ENCODE measurements at regions not wholly inside any gene's neighbourhood (a gene's known extent, or its start where the extent isn't known, plus 50 kb on each side); places are given as distances from the start of the nearest gene placed in this dataset.
"Not testable (repeated sequence)": the region's sequence is repeated elsewhere in the genome, so short reads cannot be mapped to it uniquely, and the experiment has no call there.

DNA sequence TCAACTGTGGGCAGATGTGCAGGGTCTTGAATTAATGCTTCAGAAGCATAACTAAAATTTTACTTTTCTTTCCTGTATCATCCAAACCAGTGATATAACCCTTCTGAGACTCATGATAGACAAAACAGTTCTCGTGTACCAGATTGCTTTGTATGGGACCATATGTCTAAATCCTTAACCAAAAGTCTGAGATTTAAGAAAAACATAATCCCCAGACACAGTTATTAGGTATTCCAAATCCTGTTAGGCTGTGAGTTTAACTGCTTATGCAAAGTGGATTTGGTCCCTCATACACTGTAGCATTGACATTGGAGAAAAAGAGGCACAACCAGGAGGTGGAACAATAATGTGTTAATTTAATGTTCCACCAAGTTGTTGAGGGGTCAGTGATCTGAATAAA lies 235.0 kb downstream of the PMAIP1 start:
- no peak for DNase-seq (ENCODE audit: low spot score)

DNA sequence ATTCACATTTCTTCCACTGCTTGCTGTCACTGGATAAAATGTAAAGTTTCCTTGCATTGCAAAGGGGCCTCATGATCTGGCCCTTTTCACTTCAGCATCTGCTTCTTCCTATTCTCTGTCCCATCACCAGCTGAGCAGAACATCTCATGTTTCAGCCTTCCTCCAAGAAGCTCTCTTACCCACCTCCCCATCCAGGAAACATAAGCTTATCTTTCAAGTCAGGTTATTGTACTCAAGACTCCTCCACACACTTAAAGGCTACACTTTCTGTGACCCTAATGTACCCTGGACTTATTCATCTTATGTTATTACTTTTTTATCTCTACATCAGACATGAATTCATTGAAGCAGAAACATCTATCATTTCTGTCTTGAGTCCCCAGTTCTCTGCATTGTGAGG lies 230.5 kb downstream of the PMAIP1 start:
- no peak for DNase-seq (ENCODE audit: low spot score)

DNA sequence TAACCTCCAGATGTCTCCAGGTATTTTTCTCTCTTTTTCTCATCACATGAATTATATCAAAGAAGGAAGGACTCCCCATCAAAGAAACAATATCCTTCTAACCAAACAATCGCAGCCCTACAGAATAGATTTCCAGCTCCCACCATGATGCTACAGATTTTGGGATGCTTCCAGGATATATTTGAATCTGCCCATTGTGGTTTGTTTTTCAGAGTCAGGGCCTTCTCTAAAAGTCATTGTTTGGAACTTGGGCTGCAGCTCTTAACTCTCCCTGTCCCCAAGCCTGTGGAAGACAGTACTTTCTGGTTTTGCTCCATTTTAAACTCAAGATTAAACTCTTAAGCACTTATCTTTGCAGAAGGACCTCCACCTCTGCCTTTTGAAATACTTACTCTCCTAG lies 223.2 kb downstream of the PMAIP1 start:
- no peak for DNase-seq (ENCODE audit: low spot score)

DNA sequence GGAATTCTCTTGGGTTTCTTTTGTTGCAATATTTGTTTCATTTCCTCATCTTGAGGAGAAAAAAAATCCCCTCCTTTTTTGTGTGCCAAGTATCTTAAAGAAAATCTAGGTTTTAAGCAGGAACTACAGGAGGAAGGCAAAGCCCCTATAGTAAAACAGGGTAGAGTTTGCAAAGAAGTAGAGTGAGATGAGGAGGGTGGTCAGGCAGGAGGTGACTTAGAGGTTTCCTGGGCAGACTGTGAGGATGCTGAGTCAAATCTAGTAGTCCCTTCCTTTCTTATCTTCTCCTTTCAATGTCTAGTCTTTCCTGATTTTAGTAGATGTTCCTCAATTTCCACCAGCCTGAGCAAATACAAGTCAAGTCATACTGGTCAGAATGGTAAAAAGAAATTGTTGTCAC lies 222.5 kb downstream of the PMAIP1 start:
- no peak for DNase-seq (ENCODE audit: low spot score)

DNA sequence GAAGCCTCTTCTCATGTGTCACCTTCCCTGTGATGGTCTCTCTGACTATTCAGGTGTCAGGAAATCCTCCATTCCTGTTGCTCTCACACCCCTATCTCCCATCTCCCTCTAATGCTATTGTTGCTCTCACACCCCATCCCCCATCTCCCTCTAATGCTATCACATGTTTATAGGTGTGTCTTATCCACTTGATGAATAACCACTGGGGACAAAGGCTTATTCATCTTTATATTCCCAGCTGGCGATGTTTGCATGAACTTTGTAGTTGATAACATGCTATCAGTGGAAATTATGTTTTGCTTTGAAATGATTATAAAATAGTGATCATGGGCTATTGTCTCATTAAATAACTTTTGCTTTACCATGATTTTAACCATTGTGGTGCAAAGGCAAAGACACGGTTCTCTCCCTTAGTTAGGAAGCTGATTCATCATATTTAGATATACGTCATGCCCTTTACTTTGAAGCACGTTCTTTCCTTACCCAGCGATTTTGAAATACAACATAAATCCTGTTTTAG lies 220.5 kb downstream of the PMAIP1 start:
- no peak for DNase-seq (ENCODE audit: low spot score)

DNA sequence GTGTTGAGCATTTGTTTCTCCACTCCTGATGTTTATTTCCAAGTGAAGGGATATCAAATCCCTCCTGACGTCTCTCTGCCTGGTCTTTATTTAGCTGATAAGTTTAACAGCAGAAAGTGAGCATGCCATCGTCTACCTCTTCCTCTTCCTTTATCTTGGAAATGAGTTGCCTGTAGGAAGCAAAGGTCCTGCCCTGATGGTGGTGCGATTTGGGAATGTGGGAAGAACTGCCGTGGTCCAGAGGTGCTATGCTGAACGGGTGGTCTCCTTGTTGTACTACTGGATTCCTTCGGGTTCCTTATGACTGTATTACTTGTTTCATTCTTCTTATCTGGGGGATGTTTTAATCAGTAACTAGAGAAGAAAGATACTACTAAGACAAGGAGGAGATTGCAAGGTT lies 217.5 kb downstream of the PMAIP1 start:
- no peak for DNase-seq (ENCODE audit: low spot score)

DNA sequence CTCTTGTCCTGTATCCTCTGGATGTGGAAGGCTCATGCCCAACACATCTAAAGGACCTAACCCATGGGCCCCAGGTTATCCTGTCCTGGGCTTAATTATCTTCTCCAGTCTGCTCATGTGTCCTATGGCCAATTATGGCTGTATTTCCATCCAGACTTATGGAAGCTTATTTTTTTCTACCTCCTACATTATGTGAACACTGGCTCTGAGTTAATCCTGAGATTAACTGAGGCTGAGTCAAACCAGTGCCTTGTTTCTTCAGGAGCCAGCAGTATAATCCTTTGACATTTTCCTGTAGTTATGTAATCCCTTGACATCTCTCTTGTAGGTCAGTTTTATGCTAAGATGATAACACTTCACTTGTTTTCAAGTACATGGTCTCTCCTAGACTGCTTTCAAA lies 213.6 kb downstream of the PMAIP1 start:
- DNase-seq (ENCODE audit: low spot score): no peak

DNA sequence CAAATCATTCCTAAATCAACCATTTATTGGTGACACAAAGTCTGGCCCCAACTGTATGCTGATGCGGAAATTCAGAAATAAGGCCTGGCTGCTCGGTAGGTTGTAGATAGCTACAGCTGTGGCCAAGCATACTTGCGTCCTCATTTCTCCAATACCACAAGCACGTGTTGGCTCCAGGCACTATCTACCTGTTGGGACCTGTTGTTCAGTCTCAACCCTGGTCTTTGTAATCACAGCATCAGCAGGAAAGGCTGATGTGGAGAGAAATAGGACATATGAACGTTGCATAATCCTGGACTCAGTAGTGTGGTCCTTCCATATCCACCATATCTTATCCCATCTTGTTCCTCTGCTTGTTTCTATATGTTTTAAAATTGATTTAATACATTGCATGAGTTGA lies 212.6 kb downstream of the PMAIP1 start:
- DNase-seq (ENCODE audit: low spot score): no peak

DNA sequence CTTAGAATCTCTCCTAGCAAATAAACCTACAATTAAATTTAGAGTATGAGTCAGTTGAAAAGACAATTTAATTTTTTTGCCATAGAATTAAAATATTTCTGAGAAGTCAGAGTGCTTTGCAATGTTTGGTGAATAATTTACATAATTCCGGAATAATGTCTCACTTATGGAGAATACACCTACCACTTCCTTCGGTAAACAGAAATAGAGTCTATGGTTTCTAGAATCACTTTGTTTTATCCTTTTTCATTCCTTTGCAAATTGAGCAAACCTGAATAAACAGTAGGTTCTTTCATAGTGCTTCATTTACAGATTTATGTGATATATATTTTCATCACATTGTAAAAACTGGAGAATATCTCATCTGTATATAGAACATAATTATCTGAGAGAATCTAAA lies 211.7 kb downstream of the PMAIP1 start:
- DNase-seq (ENCODE audit: low spot score): no peak

DNA sequence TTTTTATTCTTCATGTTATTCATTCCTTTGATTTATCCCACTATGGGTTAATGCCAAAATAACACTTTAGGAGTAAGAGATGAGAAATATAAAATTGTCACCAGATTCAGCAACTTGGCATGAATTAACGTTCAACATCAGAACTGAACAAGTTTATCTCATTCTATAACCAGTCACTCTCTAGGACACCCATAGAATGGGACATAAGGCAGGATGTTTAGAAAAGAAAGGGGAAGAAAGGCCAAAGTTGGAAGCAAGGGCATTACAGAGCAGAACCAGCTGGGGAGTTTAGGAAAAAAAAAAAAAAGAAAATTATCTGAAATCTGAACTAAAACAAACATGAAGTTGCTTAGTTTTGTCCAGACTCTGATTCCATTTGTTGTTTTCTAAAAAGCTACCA lies 211.0 kb downstream of the PMAIP1 start:
- DNase-seq (ENCODE audit: low spot score): no peak

DNA sequence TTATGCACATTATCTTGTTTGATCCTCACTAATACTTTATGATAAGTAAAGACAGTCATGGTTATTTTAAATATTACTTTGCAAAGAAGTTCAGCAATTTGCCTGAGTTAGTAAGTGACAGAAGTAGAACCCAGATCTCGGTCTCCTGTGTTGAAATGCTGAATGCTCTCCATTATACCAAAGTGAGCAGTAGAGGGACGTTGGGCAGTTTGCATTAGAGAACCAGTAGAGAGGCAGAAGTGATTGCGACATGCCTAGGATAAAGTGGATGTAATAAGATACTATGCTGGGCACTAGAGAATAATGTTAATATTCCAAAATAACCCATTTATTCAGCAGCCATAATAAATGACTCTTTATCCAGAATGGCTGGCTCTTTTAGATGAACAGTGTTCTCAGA lies 201.0 kb downstream of the PMAIP1 start:
- DNase-seq (ENCODE audit: low spot score): no peak

DNA sequence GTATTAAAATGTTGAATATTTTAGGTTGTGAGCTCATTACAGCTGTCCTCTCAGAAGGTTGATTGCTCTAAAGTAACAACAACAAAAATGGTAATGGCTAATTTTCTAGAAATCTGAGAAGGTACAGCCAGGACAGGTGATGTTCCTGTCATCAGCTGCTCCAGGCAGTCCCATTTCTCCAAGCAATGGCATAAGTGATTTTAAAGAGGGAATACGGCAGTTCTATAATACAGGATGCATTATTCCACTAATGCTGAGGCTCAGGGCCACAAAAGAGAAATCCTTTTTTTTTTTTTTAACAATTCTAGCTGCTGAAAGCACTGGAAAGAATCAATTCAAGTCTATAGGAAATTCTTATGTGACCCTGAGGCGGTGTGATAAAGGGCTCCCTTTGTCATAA lies 199.9 kb downstream of the PMAIP1 start:
- no peak for DNase-seq (ENCODE audit: low spot score)

DNA sequence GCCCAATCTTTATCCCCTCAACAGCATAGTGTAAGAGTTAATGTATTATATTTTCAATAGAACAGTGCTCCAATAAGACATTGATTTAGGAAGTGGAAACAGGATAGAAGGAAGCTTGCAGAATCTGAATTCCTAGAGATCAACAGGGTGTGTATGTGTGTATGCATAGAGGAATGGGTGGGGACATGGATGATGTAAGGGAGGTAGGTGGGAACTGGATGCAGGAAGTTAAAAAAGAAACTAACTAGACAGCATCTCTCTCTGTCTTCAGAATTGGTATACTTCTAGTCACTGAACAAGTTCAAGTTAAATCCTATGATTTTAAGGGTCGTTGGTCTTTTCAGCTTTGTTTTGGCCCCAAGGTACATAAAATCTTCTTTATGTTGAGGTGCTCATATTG lies 196.6 kb downstream of the PMAIP1 start:
- DNase-seq (ENCODE audit: low spot score): no peak

DNA sequence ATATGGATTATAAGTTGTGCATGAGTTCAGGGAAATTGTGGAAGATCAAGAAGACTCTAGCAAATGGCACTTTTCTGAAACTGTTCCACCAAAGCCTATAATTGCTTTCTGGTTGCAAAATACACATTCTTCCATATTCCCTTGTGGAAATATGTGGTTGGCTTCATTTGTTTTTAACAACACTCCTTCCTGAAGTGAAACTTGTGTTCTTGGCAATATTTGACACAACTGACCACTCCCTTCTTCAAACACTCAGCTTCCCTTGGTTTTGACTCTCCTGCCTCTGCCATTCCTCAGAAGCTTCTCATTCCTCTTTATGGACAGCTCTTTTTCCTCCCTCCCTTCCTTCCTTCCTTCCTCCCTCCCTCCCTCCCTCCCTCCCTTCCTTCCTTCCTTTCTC lies 192.3 kb downstream of the PMAIP1 start:
- no peak for DNase-seq (ENCODE audit: low spot score)

DNA sequence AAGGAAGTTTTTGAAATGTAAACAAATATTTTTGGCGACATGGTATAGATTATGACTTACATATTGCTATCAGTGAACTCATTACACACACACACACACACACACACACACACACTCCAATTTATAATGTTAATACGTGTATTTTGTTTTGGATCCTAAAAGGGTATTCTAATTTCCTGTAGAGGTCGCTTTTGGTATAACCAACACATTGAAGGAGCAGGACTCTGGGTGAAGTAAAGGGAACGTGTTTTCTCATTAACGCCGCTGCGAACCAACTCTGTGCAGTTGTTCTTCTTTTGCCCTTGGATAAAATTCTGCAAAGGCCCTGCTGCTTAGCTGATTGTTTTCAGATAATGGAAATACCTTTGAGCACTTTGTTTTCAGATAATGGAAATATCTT lies 190.4 kb downstream of the PMAIP1 start:
- no peak for DNase-seq (ENCODE audit: low spot score)

DNA sequence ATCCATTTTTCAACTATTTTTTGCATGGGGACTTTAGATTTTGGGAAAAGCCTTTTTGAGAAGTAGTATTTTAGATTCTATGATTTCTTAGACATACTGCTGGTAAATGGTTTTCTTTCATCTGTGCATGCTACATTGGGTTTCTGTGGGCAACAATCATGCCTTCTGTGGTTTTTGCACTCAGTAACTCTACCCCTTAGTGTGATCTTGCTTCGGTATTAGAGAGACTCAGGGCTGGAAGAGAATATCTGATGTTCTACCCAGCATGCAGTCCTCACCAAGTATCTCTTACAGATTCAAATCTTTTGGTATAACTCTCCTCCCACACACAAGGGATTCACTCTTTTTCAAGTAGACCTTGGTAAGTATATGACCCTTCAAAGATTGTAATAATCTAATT lies 183.0 kb downstream of the PMAIP1 start:
- DNase-seq (ENCODE audit: low spot score): no peak

DNA sequence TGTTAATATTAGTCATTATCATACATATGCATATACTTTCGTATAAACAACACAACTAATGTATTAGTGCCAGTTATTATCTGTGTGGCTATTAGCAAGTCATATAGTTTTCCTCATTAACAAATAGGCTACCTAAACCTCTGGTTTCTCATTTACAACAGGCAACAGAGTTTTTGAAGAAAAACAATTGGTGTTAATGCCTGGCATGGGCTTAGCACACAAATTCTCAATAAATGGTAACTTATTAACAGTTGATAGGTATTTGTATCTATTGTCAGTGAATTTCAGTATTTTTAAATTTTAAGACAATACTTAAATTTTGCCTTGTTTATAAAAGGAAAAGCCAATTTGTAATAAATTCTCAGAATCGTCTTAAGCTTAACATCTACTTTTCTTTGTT lies 182.5 kb downstream of the PMAIP1 start:
- DNase-seq (ENCODE audit: low spot score): no peak

DNA sequence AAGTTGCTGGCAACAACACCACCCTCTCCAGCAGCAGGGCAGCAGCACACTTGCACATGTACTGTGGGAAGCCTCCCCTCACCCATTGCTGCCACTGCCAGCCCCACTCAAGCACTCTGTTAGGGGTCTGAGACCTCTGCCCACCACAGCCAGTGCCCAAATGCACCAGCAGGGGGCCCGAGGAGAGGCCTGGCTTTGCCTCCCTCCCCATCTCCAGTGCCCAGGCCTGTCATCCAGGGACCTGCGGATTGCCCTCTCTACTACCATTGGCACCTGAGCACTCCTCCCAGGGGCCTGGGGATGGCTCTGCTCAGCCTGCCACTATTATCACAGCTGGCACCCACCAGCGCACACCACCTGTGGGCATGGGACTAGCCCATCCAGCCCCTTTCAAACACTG lies 175.7 kb downstream of the PMAIP1 start:
- DNase-seq (ENCODE audit: low spot score): no peak

DNA sequence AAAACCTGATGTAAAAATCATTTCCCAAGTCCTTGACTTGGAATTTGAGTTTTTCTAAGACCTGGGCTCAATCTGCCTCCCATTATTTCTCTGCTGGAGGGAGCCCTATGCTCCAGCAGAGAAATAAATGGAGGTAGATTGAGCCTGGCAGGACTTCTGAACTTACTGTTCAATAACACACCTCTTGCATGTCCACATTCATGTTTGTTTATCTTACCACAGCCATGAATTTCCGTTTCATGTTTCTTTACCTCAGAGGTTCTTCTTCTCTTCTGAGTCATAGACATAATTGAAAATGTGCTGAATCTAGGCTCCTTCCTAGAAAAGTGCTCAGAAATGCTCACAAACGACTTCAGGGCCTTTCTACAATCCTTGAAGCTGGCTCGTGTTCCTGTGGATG lies 170.8 kb downstream of the PMAIP1 start:
- DNase-seq (ENCODE audit: low spot score): no peak

DNA sequence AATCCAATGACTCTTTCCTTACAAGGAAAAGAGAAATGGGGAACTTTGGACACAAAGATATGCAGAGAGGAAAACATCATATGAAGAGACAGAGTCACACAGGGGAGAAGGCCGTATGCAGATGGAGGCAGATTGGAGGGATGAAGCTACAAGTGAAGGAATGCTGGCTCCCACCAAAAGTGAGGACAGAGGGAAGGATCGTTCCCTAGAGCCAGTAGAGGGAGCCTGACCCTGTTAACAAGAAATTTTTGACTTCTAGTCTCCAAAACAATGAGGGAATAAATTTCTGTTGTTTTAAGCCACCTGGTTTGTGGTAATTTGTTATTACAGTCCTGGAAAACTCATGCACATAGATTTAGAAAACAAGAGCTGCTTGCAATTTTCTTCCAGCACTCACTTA lies 169.3 kb downstream of the PMAIP1 start:
- no peak for DNase-seq (ENCODE audit: low spot score)

DNA sequence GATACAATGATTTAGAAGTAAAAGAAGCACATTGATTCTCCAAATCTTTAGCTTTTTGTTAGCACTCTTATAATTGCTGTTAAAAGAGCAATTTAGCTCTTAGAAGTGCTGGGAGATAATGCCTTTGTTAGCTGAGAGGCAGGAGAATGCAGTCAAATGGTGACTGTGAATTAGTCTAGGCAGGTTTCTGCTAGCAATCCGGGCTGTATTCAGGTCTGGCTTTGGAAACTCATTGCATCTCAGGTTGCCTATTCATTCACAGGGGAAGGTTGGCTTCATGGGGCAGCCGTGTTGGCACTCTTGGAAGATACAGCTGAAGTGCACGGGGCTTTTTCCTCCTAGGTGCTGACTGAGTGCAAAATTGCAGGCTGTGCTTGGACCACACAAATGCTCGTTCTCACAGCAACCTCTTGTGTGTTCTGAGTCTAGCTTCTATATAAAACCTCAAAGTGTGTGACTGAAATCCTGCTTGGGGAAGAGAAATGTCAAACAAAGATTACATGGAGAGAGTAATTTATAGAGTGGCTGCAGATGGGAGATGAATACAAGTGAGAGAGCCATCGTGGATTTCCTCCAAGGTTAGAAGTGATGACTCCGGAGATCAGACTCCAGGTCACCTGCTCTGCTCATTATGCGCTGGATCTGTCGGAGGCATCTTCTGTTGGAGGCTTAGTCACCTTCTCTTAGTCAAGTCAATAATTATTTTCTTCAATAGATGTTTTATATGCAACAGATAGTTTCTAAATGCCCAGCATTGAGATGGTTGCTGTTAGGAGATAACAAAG lies 167.8 kb downstream of the PMAIP1 start:
- DNase-seq (ENCODE audit: low spot score): no peak

DNA sequence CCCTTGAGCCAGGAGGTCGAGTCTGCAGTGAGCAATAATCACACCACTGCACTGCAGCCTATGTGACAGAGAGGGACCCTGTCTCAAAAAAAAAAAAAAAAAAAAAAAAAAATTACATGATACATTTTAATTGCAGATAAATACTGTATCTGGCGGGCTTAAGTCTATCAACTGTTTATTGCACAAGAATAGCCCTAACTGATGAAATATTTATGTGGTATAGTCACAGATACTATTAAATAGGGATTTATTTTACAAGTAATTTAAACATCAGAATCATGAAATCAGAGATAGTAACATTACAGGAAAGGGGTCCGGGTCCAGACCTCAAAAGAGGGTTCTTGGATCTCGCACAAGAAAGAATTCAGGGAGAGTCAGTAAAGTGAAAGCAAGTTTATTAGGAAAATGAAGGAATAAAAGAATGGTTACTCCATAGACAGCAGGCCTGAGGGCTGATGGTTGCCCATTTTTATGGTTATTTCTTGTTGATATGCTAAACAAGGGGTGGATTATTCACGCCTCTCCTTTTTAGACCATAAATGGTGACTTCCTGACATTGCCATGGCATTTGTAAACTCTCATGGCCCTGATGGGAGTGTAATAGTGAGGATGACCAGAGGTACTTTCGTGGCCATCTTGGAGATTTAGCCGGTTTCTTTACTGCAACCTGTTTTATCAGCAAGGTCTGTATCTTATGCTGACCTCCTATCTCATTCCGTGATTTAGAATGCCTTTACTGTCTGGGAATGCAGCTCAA lies 166.6 kb downstream of the PMAIP1 start:
- DNase-seq (ENCODE audit: low spot score): no peak

DNA sequence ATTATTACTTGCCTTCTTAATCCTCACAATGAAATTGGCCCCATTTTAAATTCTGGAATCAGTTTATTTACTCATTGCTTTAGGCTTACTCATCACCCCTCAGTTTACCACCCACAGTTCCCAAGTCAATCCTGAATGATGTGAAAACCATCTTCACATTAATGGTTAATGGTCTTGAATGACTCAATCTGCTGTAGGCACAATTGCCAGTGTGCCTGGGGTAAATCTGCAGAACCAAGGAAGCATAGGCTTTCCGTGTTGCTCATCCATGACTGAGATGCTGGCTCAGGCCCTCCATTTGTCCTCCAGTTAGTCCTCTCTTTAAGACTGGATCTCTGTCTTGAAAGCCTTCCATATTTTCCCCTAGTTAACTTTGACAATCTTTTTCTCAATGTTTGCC lies 164.5 kb downstream of the PMAIP1 start:
- DNase-seq (ENCODE audit: low spot score): no peak

DNA sequence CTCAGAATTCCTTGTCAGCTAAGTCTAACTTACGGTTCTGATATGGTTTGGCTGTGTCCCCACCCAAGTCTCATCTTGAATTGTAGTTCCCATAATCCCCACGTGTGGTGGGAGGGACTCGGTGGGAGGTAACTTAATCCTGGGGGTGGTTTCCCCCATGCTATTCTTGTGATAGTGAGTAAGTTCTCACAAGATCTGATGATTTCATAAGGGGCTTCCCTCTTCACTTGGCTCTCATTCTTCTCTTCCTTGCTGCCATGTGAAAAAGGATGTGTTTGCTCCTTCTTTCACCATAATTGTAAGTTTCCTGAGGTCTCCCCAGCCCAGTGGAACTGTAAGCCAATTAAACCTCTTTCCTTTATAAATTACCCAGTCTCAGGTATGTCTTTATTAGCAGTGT lies 163.0 kb downstream of the PMAIP1 start:
- not testable (repeated sequence) for DNase-seq (ENCODE audit: low spot score)

Measured in CD4-positive, alpha-beta T cell treated with Interleukin-15 for 4 hours (primary cell).